Endothelial cell of umbilical vein (primary cell): ENCODE measurements at regions not wholly inside any gene's neighbourhood (a gene's known extent, or its start where the extent isn't known, plus 50 kb on each side); places are given as distances from the start of the nearest gene placed in this dataset.

Experiments
- CTCF ChIP-seq, 2 donors: IDR thresholded peaks; 1 replicate in 1 of 2; 2 replicates in 1 of 2; pipeline ENCODE4 v1.5.1; 2011; ENCODE audit warnings: low read length in 2 of 2, mild to moderate bottlenecking in 2 of 2, moderate library complexity in 2 of 2, control low read depth in 1 of 2, inconsistent platforms in 1 of 2, low read depth in 1 of 2; ENCODE audit not compliant: insufficient read depth in 1 of 2; ENCODE audit errors: extremely low read depth in 1 of 2
- EZH2 ChIP-seq: IDR thresholded peaks from 2 replicates; pipeline ENCODE4 v1.6.1; 2012; ENCODE audit warnings: borderline replicate concordance, low read depth, mild to moderate bottlenecking, moderate library complexity, low read length, inconsistent platforms; ENCODE audit not compliant: severe bottlenecking
- FOS ChIP-seq: IDR thresholded peaks from 2 replicates; pipeline ENCODE4 v1.6.1; 2011; ENCODE audit warnings: mild to moderate bottlenecking, low read length, moderate library complexity, borderline replicate concordance; ENCODE audit not compliant: insufficient read depth
- MAX ChIP-seq: IDR thresholded peaks from 2 replicates; pipeline ENCODE4 v1.6.1; 2011; ENCODE audit not compliant: insufficient read depth, insufficient read length
- POLR2A ChIP-seq: IDR thresholded peaks from 2 replicates; pipeline ENCODE4 v1.6.1; 2012; ENCODE audit warnings: low read depth, mild to moderate bottlenecking, control low read depth, low read length
- POLR2AphosphoS5 ChIP-seq: IDR thresholded peaks from 2 replicates; pipeline ENCODE4 v1.6.1; 2012; ENCODE audit warnings: low read depth, mild to moderate bottlenecking, control low read depth, low read length, moderate library complexity; ENCODE audit not compliant: insufficient read depth

- no peak for TF ChIP-seq CTCF (IDR thresholded peaks at IDR 0.05; ENCODE audit: extremely low read depth in 1 of 2, insufficient read depth in 1 of 2, low read depth in 1 of 2, low read length in 2 of 2)
- TF ChIP-seq POLR2AphosphoS5, result no peak
- no peak for TF ChIP-seq POLR2A
- no peak for TF ChIP-seq FOS
- TF ChIP-seq EZH2, result no peak
- no peak for TF ChIP-seq MAX
Observed at GRCh38 chr6:128713461-128713860, 169.5 kb upstream of the LAMA2 start.
